Hindlimb muscle (tissue), 1 donor: ENCODE measurements at regions not wholly inside any gene's neighbourhood (a gene's known extent, or its start where the extent isn't known, plus 50 kb on each side); places are given as distances from the start of the nearest gene placed in this dataset.
A peak's percentile ranks its signal among the peaks of the same experiment; 100 is the strongest.

Experiments used
- DNase-seq: peaks from one replicate; pipeline ENCODE4 v3.0.0-alpha.2; 2013

DNA sequence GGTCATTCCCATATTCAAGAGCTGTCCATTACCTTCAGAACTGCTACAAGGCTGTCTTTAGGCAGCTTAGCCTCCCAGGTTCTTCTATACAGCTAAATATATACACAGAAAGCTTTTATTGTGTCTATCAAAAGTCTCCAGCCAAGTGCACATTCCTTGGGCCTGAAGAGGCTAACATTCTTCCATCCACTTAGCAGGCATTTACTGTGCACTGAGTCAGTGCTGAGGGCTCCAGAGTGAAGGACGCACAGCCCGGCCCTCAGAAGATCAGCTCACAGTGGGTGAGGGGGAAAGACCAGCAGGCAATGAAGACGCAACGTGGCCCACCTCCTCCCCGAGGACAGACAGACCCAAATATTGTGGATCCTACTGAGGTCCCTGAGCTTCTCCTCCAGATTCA lies 569.9 kb downstream of the CDH26 start:
- no peak for DNase-seq

DNA sequence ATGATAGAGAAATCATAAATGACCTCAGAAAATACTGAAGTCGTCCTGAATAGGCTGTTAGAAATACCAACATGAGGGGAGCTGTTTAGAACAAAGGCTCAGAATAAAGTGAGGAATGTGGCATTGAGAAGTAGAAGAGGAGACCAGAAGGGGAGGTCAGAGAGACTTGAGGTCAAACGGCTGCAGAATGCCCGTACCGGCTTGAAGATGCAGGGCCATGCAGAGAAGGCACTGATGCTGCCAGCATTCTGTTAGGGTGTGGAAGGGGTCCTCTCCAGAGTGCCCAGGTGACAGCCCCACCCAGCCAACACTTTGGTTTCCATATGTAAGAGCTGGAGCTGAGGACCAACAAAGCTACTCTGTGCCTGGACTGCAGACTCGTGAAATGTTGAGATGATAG lies 570.9 kb downstream of the CDH26 start:
- DNase-seq, result no peak

DNA sequence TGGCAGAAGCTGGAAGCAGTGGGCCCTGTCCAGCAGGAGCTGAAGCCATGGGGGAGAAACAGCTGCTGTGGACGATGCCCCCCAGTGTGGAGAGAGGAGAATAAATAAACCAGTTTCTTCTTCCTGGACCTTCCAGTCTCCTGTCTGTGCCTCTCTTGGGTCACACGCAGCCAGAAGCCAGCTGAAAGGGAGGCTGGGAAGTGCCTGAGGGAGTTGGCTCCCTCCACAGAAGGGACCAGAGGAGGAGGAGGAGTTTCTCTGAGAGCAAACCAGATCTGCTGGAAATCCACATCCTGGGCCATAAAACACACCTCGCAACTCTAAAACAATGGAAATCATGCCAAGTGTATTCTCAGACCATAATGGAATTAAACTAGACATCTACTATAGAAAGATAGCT lies 577.0 kb downstream of the CDH26 start:
- no peak for DNase-seq

DNA sequence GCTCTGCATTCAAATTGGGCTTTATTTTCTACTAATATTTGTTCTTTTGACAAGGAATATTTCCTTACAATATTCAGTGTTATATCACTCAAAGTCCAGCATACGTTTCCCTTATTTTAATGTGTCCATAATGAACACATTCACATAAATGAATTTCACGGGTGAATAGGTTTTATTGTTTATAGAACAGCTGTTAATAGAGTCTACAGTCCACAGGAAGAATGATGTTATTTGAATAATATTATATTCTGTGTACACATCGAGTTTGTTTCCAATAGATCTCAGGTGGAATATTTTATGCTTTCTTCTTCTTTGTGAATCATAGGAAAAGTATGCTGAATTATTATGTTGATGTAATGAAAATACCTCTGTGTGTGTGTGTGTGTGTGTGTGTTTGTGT lies 582.4 kb downstream of the CDH26 start:
- no peak for DNase-seq

DNA sequence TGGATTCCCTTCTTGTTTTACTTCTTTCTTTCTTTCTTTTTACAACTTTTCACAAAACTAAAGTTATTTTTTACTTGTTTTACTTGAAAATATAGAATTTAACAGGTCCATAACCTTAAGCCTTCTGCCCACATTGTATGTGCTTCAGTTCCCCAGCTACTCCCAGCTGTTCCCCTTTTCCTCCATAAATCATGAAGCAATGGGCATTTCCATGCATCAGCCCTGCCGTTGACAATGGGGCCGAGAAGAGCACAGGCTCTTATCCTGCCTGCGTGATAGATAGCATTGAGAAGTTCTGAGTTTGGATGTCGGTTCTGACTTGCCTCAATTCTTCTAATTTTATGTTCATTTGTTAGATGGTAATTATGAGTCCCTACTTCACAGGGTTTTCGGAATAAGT lies 583.8 kb downstream of the CDH26 start:
- DNase-seq, result no peak

DNA sequence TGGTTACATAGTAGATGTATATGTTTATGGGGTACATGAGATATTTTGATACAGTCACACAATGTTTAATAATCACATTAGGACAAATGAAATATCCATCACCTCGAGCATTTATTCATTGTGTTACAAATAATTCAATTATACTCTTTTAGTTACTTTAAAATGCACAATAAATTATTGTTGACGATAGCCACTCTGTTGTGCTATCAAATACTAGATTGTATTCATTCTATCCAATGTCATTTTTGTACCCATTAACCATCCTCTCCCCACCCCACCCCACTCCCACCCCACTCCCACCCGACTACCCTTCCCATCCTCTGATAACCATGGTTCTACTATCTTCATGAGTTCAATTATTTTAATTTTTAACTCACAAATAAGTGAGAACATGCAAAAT lies 585.4 kb downstream of the CDH26 start:
- no peak for DNase-seq

DNA sequence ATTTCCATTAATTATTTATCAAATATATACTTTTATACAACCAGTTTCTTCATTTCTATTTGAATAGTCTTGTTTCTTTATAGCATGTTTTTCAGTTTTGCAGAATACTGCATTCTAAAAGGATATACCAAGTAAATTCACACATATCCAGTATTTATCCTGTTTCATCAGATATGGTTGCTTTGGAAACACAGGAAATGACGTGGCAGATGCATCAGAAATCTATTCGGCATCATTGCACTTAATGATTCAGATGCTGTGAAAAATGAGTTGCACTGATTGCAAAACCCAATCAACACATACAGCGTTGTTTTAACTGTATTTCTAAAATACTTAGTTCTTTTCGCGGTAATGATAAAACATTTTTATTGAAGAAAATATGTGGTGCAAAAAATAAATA lies 594.9 kb downstream of the CDH26 start:
- no peak for DNase-seq

DNA sequence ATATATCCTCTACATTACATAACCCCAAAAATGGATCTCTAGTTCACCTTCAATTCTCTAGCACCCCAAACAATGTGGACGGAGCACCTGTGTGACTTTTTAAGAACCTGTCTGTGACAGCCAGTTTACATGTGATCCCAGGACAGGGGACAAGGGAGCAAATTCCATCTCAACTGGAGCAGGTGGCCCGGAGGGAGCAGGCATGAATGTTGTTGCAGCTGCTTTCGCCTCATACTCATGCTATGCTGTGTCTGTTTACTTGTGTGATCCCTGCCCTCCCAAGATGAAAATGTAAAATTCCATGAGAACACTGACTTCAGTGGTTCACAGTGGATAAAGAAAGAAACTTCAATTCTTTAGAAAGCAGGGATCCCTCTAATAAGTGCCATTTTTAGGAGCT lies 600.3 kb downstream of the CDH26 start:
- no peak for DNase-seq

DNA sequence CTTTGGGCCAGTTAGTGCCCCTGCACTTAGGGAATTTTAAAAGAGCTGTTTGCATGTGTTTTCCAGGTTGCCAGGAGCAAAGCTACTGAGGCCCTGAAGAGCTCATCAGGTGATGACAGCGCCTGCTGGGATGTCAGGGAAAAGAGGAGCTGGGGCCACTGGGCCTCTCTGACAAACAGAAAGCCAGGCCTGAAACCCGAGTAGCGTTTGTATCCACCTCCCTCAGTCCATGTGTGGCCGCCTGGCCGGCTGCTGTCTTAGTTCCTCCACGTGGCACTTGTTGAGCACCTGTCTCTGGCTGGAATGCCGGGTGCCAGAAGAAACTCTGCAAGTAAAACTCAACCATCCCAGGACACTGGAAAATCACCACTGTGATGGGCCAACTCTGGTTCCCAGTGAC lies 601.2 kb downstream of the CDH26 start:
- no peak for DNase-seq

DNA sequence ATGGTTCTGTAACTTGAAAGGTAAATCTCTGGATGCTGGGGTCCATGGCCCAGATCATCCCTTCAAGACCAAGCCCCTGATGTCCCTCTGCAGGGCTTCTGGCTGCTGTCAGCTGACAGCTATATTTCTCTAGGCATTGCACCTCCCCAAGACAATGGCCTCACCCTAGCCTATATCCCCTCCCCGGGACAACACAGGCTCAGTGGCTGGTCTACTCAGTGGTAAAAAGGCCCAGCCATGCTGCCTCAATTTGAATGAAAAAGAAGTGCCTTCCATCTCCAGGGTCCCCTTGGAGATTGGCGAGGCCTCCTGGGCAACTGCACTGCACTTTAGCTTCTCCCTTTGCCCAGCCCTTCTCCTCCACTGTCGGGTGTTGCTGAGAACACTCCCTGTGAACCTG lies 602.8 kb downstream of the CDH26 start:
- DNase-seq, result no peak

DNA sequence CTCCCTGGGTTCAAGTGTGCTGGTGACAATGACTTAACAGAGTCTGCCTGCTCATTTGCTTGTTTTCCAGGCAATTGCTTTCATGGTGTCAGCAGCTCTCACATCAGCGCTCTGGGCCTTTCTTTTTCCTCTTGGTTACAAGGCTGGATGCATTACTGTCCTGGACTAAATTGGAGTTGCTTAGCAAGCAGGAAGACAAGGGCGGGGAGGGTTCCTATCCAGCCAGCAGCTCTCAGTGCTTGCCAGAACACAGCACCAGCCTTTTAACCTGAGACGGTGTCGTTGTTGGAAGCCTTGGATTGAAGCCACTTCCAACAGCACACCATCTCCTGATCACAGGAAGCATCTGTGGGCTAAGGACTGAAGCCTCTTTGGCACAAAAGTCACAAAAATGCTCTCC lies 606.9 kb downstream of the CDH26 start:
- DNase-seq, result no peak

DNA sequence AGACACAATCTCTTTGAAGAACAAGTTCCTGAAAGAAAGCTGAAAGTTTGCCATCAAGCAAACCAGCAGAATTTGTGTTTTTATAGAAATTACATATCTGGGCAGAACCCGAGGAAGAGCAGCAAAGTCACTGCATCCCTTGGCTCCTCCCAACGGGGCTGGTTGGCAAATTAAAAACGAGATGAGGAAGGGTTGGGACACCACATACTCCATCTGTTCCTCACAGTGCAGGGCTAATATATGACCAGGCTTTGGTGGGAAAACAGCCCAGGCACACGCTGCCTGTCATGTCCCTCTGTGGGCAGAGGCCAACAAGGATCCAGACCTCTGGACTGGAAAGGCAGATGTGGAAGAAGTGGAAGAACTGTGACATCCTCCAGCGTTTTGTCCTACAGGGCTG lies 607.3 kb downstream of the CDH26 start:
- DNase-seq, result no peak

DNA sequence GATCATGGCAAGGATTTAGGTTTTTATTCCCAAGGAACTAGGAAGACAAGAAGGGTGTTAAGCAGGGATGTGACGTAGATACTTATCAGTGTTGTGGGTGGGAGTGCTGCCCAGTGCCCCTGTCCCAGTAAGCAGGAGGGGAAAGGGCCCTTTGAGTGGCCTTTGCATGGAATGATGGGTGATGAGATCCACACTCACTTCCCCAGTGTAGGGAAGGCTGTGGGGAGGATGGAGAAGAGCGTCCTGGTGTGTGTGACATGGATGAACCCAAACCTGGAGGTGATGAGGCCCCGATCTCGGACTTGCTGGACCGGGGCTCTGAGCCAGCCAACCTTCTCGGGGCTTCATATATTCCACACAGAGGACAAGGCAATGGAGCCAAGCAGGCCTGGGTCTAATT lies 610.9 kb downstream of the CDH26 start:
- DNase-seq, result no peak

DNA sequence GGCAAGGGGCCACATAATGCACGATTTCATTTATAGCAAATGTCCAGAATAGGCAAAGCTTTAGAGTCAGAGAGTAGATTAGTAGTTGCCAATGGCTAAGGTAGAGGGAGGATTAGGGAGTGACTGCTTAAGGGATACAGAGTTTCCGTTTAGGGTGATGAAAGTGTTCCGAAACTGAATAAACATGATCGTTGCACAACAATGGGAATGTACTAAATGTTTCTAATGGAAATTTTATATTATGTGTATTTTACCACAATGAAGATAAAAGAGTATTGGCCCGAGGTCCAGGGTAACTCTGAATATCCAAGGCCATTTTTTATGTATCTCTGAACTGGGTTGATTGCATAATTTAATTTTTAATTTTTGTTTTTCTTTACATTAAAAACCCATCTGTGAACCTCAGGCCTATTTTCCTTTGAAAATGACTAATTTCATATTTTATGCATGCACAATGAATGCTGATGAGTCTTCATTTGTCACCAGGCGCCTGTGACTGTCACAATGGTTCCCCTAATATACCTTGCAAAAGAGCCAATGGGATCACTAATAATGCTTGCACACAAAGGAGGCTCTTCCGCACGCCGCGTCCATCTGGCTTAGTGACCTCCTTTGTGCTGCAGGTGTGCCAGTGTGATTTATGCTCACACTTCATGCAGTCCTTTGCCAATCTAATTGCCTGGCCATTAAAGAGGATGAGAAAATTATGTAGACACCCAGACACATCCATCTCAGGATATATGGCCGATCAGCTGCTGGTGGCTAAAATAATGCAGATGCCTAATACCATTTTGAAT lies 612.5 kb downstream of the CDH26 start:
- DNase-seq, result no peak

DNA sequence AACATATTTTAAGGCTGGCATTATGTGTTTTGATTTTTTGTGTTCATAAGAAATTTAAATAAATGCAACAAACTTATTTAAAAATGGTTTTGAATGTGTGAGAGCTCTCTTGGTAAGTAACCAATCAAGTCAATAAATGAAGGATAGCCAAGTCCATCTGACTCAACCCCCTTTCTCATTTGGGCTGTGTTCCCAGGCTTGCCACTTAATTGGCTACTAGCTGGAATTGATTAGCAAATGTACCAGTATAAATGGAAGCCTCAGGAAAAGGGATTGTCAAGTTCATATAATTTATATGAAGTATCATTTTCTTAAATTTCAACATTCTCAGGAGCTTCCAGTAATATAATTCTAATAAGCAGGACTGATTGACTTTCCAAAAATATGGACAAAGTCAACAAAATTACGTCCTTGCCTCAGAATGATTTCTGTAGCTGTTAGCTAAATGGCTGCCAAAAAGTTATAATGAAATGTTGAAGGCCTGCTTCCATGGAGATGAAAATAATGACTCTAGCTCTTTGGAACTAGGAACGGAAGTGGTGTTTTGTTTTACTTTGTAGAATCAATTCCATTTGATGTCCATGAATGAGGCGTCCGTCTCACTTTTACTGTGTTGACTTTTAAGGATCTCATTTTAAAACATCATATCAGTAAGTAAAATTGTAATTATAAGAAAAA lies 614.9 kb downstream of the CDH26 start:
- no peak for DNase-seq

DNA sequence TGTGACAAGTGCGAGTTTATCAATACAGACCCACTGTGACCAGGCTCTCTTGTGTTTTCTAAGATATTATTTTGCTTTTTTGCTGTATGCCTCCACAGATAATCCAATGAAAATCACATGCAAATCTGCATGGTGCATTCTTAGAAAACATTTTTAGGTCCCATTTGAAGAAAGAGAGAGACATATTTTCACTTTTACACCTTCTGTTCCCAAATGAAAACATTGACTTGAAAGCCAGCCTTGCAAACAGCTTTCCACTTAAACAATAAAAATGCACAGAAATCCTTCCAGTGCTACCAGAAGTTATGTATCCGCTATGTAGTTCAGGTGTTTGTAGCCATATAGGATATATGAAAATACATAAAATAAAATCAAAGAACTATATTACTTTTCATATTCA lies 618.0 kb downstream of the CDH26 start:
- DNase-seq, result no peak

DNA sequence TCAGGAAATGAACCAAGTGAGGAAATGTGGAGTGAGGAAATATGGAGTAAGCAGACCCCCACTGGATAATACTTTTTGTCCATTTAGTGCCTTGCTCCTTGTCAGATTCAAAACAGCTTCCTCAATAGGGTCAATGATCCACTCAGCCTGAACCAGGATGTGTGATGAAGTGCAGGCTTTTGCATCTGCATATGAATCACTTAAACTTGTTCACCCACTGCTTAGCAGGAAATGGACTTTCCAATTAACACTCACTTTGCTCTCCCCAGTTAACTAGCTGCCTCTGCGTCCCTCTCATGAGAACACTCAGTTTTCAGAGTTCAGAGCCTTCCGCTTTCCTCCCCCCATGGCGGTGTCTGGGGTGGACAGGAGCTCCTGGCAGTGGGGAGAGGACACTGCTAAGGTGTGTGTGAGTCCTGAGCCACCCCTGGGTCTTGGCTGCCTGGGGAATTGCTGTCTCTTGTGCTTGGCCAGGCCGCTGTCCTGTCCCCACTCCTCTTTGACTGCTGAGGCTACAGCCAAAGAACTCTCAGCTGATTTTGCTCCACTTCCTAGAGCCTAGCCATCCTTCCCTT lies 621.8 kb downstream of the CDH26 start:
- no peak for DNase-seq

DNA sequence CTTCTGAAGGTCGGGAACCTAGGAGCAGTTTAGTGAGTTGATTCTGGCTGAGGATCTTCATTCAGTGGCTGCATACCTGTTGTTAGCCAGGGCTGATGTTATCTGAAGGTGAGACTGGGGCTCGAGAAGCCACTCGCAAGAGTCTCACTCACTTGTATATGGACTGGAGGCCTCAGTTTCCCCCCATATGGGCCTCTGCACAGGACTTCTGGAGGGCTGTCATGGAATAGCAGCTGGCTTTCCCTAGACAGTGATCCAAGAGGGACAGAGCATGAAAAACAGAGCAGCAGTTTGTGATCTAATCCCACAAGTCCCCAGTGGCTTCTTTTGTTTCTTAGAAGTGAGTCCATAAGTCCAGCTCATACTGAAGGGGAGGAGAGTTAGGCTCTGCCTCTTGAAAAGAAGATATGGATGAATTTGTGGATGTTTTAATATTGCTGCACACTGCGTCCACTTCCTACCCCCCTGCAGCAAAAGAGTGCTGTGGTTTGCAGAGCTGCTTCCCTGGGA lies 623.4 kb downstream of the CDH26 start:
- no peak for DNase-seq

DNA sequence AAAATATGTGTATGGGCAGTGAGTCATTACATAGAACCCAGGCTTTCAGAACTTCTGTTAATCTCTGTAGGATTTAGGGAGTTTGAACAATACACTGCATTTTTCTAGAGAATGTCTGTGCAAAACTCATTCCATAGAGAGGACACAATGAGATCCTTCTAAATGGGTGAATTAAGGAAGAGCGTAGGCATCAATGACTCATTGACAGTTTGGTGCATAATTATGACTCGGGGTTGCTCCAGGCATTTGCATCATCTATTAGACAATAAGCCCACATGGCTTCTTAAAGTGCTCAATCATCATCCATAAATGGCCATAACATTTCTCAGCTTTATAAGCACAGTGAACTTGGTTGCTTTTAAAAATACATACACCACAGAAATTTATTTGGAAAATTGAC lies 625.5 kb downstream of the CDH26 start:
- no peak for DNase-seq

DNA sequence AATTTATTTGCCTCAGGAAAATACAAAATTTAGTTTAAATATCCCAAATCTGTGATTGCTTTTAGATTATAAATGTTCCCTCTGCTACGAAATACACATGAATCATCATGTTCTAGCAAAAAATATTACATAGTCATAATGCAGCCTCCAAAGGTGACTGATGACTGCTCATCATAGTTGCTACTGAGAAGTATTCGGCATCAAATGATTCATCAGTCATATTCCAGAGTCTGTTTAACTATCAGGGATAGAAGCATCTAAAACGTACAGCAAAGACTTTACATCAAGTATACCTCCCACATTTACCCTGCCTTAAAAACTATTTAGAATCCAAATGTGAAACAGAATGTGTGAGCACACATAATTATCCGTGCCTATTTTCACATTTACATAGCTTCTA lies 626.0 kb downstream of the CDH26 start:
- no peak for DNase-seq

DNA sequence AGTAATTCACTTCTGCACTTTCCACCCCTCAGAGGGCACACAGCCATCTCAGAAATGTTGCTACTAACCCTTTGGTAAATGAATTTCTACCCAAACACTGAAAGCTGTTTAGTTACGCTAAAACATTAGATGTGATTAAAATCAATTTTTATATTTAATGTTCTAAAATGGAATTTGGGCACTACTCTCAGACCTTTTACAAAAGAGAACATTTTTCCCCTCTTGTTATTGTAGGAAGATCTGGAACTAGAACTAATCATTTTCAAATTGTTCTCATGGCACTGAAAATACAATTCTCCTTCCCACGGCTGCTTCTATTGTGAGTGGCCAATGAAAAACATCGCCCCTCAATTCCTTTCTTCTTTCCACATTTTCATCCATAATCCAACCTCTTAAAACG lies 627.4 kb downstream of the CDH26 start:
- no peak for DNase-seq

DNA sequence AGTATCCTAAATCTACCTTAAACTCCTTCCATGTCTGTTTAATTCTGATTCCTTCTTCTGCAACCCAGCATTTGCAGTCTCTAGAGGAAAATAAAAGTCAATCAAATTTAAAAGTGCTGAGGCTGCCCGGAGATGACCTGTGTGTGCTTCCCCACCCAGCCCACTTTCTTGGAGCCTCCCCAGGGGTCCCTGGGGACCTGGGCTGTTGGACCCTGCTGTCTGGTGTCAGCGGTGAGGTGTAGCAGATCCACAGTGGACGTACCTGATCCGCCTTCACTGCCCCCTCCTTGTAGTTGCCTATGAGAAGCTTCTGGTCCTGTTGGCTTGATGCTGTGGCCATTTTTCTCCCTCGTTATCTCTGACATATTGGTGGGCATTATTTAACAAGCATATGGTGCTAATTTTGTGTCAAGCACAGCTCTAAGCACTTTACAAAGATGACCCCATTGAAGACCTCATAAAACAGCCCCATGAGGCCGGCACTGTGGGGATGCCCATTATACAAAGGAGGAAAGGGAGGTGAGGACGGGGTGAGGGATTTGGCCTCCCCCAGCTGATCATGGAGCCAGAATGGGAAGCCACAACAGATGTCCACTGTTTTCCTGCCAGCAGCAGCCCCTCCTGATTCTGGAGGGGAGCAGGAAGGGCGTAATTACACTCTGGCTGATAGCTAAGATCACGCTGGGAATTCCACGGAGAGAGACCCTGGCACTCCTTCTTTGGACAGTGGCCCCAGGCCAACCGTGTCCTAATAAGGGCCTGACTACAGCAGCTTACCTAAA lies 628.2 kb downstream of the CDH26 start:
- peak; percentile 23 for DNase-seq

DNA sequence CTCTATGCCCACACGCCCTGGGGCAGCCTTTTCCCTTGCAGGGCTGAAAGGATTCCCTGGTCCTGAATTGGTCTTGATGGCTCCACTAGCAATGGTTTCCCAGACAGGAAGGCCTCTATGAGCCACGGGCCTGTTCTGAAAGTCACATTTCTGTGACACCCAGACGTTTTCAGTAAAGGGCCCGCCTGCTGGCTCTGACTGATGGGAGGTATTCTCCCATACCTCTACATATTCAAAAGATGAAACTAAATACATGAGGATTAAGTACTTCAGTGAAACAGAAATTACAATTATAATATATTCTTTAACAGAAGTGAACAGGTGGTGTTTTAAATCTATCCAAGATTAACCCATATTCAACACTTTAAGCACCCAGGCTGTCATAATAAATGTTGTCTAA lies 629.8 kb downstream of the CDH26 start:
- no peak for DNase-seq
